HEK293 (cell line): ENCODE measurements at regions not wholly inside any gene's neighbourhood (a gene's known extent, or its start where the extent isn't known, plus 50 kb on each side); places are given as distances from the start of the nearest gene placed in this dataset.

Experiments used
- CTCF ChIP-seq: fragments of 450-650 bp; formaldehyde crosslinking; IDR thresholded peaks from 2 replicates; pipeline ENCODE4 v1.5.1; 2016; ENCODE audit warnings: missing biosample characterization, missing genetic modification characterization
- KLF9 ChIP-seq: fragments of 450-650 bp; formaldehyde crosslinking; IDR thresholded peaks from 2 replicates; pipeline ENCODE4 v1.5.1; 2016; ENCODE audit warnings: missing biosample characterization, missing genetic modification characterization, low read depth
- ZNF391 ChIP-seq: fragments of 450-650 bp; formaldehyde crosslinking; IDR thresholded peaks from 2 replicates; pipeline ENCODE4 v1.5.1; 2016; ENCODE audit warnings: low read depth, missing biosample characterization, missing genetic modification characterization, borderline replicate concordance
- TF ChIP-seq, protein P1 (sequence below): fragments of 450-650 bp; formaldehyde crosslinking; IDR thresholded peaks from 2 replicates; pipeline ENCODE4 v1.5.1; 2016; ENCODE audit warnings: missing biosample characterization, missing genetic modification characterization

DNA sequence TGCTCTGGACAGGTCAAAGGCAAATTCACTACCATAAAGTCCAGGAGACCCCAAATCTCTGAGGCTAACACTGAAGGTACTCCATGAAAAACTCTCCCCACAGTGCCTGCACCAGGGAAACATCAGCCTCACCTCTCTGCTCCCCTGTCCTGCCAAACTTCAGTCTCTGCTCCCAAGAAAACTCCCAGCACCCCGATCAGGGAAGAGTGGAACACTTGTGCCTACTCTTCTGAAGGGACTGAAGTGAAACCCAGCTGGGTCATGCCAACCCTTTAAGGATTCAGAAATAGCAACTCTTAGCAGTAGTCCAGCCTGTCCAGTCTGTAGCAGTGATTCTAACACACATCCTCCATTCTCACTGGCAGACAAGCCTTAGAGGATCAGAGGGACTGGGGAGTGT, 124.2 kb downstream of the FAM174B start:
- TF ChIP-seq KLF9 (no peak), CTCF (tag by site-specific recombination) (no peak), ZNF391 (tag by site-specific recombination) (no peak)
- TF ChIP-seq, protein P1, sequence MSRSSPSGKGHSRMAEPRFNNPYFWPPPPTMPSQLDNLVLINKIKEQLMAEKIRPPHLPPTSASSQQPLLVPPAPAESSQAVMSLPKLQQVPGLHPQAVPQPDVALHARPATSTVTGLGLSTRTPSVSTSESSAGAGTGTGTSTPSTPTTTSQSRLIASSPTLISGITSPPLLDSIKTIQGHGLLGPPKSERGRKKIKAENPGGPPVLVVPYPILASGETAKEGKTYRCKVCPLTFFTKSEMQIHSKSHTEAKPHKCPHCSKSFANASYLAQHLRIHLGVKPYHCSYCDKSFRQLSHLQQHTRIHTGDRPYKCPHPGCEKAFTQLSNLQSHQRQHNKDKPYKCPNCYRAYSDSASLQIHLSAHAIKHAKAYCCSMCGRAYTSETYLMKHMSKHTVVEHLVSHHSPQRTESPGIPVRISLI, result no peak
